CD4-positive, alpha-beta T cell treated with Interleukin-4 for 4 hours (primary cell): ENCODE measurements at regions not wholly inside any gene's neighbourhood (a gene's known extent, or its start where the extent isn't known, plus 50 kb on each side); places are given as distances from the start of the nearest gene placed in this dataset.

Source experiments
- DNase-seq: peaks from one replicate; pipeline ENCODE4 v3.0.0-alpha.2; 2020

- no peak for DNase-seq
Observed at GRCh38 chr12:105539735-105540134, 209.2 kb downstream of the C12orf75 start.

- DNase-seq = no peak
Observed at GRCh38 chr12:105547786-105548185, 217.3 kb downstream of the C12orf75 start.

GRCh38 chr12:105548626-105549025 lies 218.1 kb downstream of the C12orf75 start:
- DNase-seq = no peak

- DNase-seq = no peak
Observed at GRCh38 chr12:105552056-105552455, 221.6 kb downstream of the C12orf75 start.

- no peak for DNase-seq
Observed at GRCh38 chr12:105554223-105554678, 223.8 kb downstream of the C12orf75 start.

- no peak for DNase-seq
Observed at GRCh38 chr12:105554856-105555255, 224.4 kb downstream of the C12orf75 start.

GRCh38 chr12:105555556-105556295 lies 225.2 kb downstream of the C12orf75 start:
- no peak for DNase-seq

- no peak for DNase-seq
Observed at GRCh38 chr12:105559310-105559709, 228.8 kb downstream of the C12orf75 start.

- no peak for DNase-seq
Observed at GRCh38 chr12:105561546-105562198, 231.2 kb downstream of the C12orf75 start.

- DNase-seq = no peak
Observed at GRCh38 chr12:105562199-105562971, 231.9 kb downstream of the C12orf75 start.

GRCh38 chr12:105567061-105567460 lies 236.6 kb downstream of the C12orf75 start:
- DNase-seq = no peak

GRCh38 chr12:105569886-105570285 lies 239.4 kb downstream of the C12orf75 start:
- DNase-seq = no peak

GRCh38 chr12:105570944-105571343 lies 240.5 kb downstream of the C12orf75 start:
- no peak for DNase-seq

GRCh38 chr12:105573574-105573973 lies 243.1 kb downstream of the C12orf75 start:
- DNase-seq = no peak

GRCh38 chr12:105574056-105574715 lies 243.7 kb downstream of the C12orf75 start:
- DNase-seq = no peak

- DNase-seq = no peak
Observed at GRCh38 chr12:105575235-105575634, 244.7 kb downstream of the C12orf75 start.

- no peak for DNase-seq
Observed at GRCh38 chr12:105576261-105576660, 245.8 kb downstream of the C12orf75 start.

GRCh38 chr12:105580821-105581352 lies 250.4 kb downstream of the C12orf75 start:
- no peak for DNase-seq

GRCh38 chr12:105581420-105581819 lies 250.9 kb downstream of the C12orf75 start:
- DNase-seq = no peak

- no peak for DNase-seq
Observed at GRCh38 chr12:105585107-105585506, 254.6 kb downstream of the C12orf75 start.

- no peak for DNase-seq
Observed at GRCh38 chr12:105587237-105587636, 256.7 kb downstream of the C12orf75 start.

GRCh38 chr12:105588106-105588505 lies 257.6 kb downstream of the C12orf75 start:
- DNase-seq = no peak

GRCh38 chr12:105590571-105590970 lies 260.1 kb downstream of the C12orf75 start:
- DNase-seq = no peak
